ENCODE measurements at regions not wholly inside any gene's neighbourhood (a gene's known extent, or its start where the extent isn't known, plus 50 kb on each side); places are given as distances from the start of the nearest gene placed in this dataset.
"Not testable (repeated sequence)": the region's sequence is repeated elsewhere in the genome, so short reads cannot be mapped to it uniquely, and the experiment has no call there.

DNA sequence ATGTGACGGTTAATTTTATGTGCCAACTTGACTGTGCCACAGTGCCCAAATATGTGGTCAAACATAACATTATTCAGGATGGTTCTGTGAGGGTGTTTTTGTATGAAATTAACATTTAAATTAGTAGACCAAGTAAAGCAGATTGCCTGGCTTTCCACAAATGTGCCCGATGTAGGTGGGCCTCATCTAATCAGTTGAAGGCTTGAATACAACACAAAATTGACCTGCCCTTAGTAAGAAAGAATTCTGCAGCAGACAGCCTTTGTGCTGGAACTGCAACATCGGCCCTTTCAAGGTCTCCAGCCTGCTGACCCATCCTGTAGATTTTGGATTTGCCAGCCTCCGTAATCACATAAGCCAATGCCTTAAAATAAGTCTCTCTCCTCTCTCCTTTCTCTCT, 215.9 kb downstream of the MEX3B start:
- TF ChIP-seq CTCF (conservative IDR thresholded peaks at IDR 0.05; ENCODE audit: low read depth, low read length): no peak
- no peak overlapping the region for H3K4me3 ChIP-seq (ENCODE audit: low read depth, low read length)
- DNase-seq (ENCODE audit: low read depth): no peak

DNA sequence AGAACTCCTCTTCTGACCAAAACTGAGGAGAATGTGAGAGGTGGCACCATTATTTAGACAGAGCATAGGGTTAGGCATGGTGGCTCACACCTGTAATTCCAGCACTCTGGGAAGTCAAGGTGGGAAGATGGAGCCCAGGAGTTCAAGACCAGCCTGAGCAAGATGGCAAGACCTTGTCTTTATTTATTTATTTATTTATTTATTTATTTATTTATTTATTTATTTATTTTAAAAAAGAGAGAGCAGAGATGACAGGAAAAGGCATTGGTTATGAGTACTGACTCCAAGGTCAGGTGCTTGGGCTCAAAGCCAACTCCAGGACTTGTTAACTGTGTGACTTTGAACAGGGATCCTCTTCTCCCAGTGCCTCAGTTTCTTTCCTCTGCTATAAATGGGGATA, 217.7 kb downstream of the MEX3B start:
- H3K4me3 ChIP-seq (ENCODE audit: low read depth, low read length): no peak overlapping the region
- no peak for DNase-seq (ENCODE audit: low read depth)
- no peak for TF ChIP-seq CTCF (conservative IDR thresholded peaks at IDR 0.05; ENCODE audit: low read depth, low read length)

- H3K4me3 ChIP-seq (ENCODE audit: low read depth, low read length): no peak overlapping the region
- no peak for DNase-seq (ENCODE audit: low read depth)
- no peak for TF ChIP-seq CTCF (conservative IDR thresholded peaks at IDR 0.05; ENCODE audit: low read depth, low read length)
Measured at GRCh38 chr15:81825136-81825535, 220.7 kb downstream of the MEX3B start.

GRCh38 chr15:81822587-81822986, 223.2 kb downstream of the MEX3B start:
- not testable (repeated sequence) for DNase-seq (ENCODE audit: low read depth); H3K4me3 ChIP-seq (ENCODE audit: low read depth, low read length)

DNA sequence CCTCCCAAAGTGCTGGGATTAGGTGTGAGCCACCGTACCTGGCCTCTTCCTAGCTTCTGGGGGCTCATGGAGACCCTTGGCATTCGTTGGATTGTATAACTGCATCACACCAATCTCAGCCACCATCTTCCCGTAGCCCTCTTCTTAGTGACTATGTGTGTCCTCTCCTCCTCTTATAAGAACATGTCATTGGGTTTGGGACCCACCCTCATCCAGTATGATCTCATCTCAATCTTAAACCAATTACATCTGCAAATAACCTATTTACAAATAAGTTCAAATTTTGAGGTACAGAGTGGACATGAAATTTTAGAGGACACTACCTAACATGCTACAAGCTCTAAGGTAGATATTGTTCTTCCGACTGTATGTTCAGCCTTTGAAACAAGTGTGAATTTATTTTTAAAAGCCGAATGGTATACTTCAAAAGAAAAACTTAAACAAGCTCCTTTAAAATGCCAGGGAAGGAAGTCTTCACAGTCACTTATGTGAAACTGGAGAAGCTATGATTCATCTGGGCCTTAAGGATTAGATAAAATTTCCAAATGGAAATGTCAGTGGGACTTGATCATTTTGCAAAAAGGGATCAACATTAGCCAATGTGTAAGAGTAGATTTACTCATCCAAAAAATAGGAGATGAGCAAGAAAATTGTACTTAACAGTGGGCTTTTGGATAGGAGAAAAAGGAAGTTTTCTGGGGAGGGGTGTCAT, 225.7 kb downstream of the MEX3B start:
- no peak for TF ChIP-seq CTCF (conservative IDR thresholded peaks at IDR 0.05; ENCODE audit: low read depth, low read length)
- no peak overlapping the region for H3K4me3 ChIP-seq (ENCODE audit: low read depth, low read length)
- peak; percentile 2 for DNase-seq (ENCODE audit: low read depth)

- no peak overlapping the region for H3K4me3 ChIP-seq (ENCODE audit: low read depth, low read length)
- no peak for DNase-seq (ENCODE audit: low read depth)
- no peak for TF ChIP-seq CTCF (conservative IDR thresholded peaks at IDR 0.05; ENCODE audit: low read depth, low read length)
Measured at GRCh38 chr15:81814882-81815455, 230.8 kb downstream of the MEX3B start.

- no peak overlapping the region for H3K4me3 ChIP-seq (ENCODE audit: low read depth, low read length)
- peak; percentile 70 for TF ChIP-seq CTCF (conservative IDR thresholded peaks at IDR 0.05; ENCODE audit: low read depth, low read length)
- peak; percentile 47 for DNase-seq (ENCODE audit: low read depth)
Measured at GRCh38 chr15:81813215-81813614, 232.6 kb downstream of the MEX3B start.
